ENCODE measurements at regions not wholly inside any gene's neighbourhood (a gene's known extent, or its start where the extent isn't known, plus 50 kb on each side); places are given as distances from the start of the nearest gene placed in this dataset.
"Not testable (repeated sequence)": the region's sequence is repeated elsewhere in the genome, so short reads cannot be mapped to it uniquely, and the experiment has no call there.

DNA sequence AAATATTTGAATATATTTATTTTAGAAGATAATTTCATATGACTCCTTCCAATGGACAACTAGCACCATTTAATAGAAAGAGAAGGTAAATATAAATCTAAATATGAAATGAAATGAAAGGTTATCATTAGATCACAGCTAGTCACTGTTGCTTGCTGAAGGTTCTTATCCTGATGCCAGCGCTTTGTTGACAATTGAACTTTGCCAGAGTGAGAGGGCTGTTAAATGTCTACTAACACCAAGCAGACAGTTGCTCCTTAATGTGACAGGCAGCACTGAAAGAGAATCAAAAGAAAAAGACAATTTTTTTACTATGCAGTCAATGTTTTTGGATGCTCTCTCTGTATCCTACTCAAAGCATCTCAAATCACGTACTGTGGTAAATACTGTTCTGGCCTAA lies 152.6 kb upstream of the SEMA6A start:
- TF ChIP-seq POU2F2 (IDR thresholded peaks at IDR 0.05; ENCODE audit: low read depth, low read length) (no peak), TAF1 (IDR thresholded peaks at IDR 0.05; ENCODE audit: low read depth, low read length) (no peak), PAX5 (IDR thresholded peaks at IDR 0.05; ENCODE audit: insufficient read depth, low read length, severe bottlenecking) (no peak), SPI1 (IDR thresholded peaks at IDR 0.05; ENCODE audit: low read depth, low read length) (no peak), POLR2AphosphoS5 (IDR thresholded peaks at IDR 0.05; ENCODE audit: low read depth, low read length) (no peak), POLR2A (IDR thresholded peaks at IDR 0.05; ENCODE audit: low read depth, low read length) (no peak)
- DNase-seq (ENCODE audit: insufficient read length, low spot score) (no peak), FAIRE-seq (no peak)

GRCh38 chr5:116726180-116726579 lies 151.6 kb upstream of the SEMA6A start:
- DNase-seq (ENCODE audit: insufficient read length, low spot score); FAIRE-seq: not testable (repeated sequence)

DNA sequence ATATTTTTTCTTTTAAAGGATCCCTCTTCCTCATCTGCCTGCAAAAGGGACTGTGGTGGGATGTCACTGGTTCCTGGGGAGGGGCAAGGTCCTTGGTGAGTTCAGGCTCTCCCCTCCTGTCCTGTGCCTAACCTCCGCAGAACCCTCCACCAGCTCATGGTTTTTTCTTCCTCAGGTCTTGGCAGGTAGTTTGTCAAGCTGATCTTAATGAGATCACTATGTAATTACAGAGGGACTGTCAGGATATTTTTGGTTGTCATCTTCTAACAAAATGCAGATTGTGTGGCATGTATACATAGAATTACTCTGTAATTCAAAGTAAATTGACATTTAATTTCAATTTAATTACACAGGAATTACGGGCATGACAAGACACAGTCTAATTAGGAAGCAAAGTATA lies 150.3 kb upstream of the SEMA6A start:
- no peak for FAIRE-seq
- no peak for DNase-seq (ENCODE audit: insufficient read length, low spot score)
- no peak for TF ChIP-seq POU2F2 (IDR thresholded peaks at IDR 0.05; ENCODE audit: low read depth, low read length)

DNA sequence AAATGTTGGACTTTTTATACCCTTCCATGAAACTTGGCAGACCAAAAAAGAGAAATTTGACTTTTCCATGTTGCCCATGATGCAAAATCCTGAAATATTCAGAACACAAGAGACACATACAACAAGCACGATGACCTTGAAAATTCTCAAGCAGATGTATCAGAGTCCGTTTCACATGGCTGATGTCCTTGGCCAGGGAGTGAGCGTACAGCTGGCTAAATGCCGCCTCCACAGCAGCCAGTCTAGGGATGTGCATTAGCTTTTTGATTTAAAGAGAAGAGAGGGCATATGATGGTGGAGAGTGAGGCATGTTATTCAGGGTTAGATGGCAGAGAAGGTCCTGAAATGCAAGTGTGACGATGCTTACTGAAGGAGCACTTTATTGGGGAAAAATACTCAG lies 148.0 kb upstream of the SEMA6A start:
- FAIRE-seq, result no peak
- TF ChIP-seq SPI1 (IDR thresholded peaks at IDR 0.05; ENCODE audit: low read depth, low read length) (no peak), POLR2AphosphoS5 (IDR thresholded peaks at IDR 0.05; ENCODE audit: low read depth, low read length) (no peak), PAX5 (IDR thresholded peaks at IDR 0.05; ENCODE audit: insufficient read depth, low read length, severe bottlenecking) (no peak), TAF1 (IDR thresholded peaks at IDR 0.05; ENCODE audit: low read depth, low read length) (no peak), POLR2A (IDR thresholded peaks at IDR 0.05; ENCODE audit: low read depth, low read length) (no peak), POU2F2 (IDR thresholded peaks at IDR 0.05; ENCODE audit: low read depth, low read length) (no peak)
- no peak for DNase-seq (ENCODE audit: insufficient read length, low spot score)

DNA sequence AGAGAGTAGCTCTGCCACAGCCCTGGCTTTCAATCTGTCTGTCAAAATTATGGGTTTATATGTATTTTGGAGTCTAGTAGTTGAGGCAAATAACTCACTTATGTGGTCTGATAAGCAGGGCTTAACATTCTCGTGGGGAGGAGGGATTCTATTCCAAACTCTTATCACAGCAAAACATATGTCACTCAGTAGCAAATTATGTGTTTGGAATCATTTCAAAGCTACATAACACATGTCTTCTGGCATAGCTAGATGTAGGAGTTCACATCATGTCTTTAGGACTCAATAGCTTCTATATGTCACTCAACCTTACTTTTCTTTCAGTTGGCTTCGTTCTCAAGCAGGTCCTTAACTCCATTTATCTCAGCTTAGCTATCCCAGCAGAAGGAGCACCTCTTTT lies 144.5 kb upstream of the SEMA6A start:
- FAIRE-seq (no peak), DNase-seq (ENCODE audit: insufficient read length, low spot score) (no peak)
- TF ChIP-seq POLR2AphosphoS5 (IDR thresholded peaks at IDR 0.05; ENCODE audit: low read depth, low read length), result no peak
- TF ChIP-seq SPI1 (IDR thresholded peaks at IDR 0.05; ENCODE audit: low read depth, low read length), result no peak
- TF ChIP-seq POLR2A (IDR thresholded peaks at IDR 0.05; ENCODE audit: low read depth, low read length), result no peak
- no peak for TF ChIP-seq PAX5 (IDR thresholded peaks at IDR 0.05; ENCODE audit: insufficient read depth, low read length, severe bottlenecking)
- no peak for TF ChIP-seq POU2F2 (IDR thresholded peaks at IDR 0.05; ENCODE audit: low read depth, low read length)
- TF ChIP-seq TAF1 (IDR thresholded peaks at IDR 0.05; ENCODE audit: low read depth, low read length), result no peak

DNA sequence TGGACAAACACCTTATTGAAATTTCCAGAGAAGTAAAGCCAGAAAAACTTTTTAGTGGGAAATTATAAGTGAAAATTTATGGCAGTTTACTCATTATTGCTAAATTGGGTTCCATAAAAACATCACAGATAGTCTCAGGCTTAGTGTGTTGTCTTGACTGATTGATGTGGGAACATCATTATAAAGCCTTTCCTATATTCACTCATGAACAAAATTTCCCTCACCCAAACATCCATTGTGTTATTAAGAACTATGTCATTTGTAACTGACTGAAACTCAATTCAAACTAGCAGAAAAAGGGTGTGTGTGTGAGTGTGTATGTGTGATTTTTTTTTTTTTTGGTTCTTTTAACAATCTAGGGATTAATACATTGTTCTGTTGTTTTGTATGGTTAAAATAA lies 143.7 kb upstream of the SEMA6A start:
- TF ChIP-seq POLR2A (IDR thresholded peaks at IDR 0.05; ENCODE audit: low read depth, low read length) (no peak), POLR2AphosphoS5 (IDR thresholded peaks at IDR 0.05; ENCODE audit: low read depth, low read length) (no peak), POU2F2 (IDR thresholded peaks at IDR 0.05; ENCODE audit: low read depth, low read length) (no peak), TAF1 (IDR thresholded peaks at IDR 0.05; ENCODE audit: low read depth, low read length) (no peak), SPI1 (IDR thresholded peaks at IDR 0.05; ENCODE audit: low read depth, low read length) (no peak), PAX5 (IDR thresholded peaks at IDR 0.05; ENCODE audit: insufficient read depth, low read length, severe bottlenecking) (no peak)
- FAIRE-seq, result no peak
- DNase-seq (ENCODE audit: insufficient read length, low spot score), result no peak

DNA sequence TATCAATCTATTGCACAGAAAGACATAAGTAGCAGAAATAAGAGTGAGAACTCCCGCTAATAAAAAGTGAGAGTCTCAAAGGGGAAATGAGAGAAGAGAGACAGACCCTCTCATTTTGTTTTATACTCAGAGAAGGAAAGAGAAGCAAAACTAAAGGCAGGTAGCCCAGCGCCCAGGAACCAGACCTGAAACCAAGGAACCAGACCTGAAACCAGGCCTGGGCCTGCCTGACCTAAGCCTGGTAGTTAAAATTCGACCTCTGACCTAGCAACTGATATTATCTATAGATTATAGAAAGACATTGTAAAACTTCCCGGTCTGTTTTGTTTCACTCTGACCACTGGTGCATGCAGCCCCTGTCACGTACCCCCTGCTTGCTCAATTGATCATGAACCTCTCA lies 134.5 kb upstream of the SEMA6A start:
- FAIRE-seq (peak; percentile 41), DNase-seq (ENCODE audit: insufficient read length, low spot score) (no peak)
- TF ChIP-seq POU2F2 (IDR thresholded peaks at IDR 0.05; ENCODE audit: low read depth, low read length) (no peak), POLR2A (IDR thresholded peaks at IDR 0.05; ENCODE audit: low read depth, low read length) (no peak), POLR2AphosphoS5 (IDR thresholded peaks at IDR 0.05; ENCODE audit: low read depth, low read length) (no peak), SPI1 (IDR thresholded peaks at IDR 0.05; ENCODE audit: low read depth, low read length) (peak; percentile 56), PAX5 (IDR thresholded peaks at IDR 0.05; ENCODE audit: insufficient read depth, low read length, severe bottlenecking) (no peak)

DNA sequence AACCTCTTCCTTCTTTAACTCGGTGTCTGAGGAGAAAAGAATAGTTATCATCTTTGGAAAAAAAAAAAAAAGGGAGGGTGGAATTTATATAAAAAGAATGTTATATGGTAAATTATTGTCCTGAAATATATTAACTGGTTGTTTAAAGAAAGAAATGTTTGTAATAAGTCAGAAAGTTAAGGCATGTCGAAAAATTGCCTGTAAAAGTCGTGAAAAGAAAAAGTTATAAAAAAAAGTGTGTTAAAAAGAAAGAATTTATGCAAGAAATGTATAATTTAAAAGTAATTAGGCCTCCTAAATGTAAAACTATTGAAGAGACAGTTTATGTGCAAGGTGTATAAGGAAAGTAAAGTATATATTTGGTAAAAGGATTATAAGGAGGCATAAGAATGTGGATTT lies 130.5 kb upstream of the SEMA6A start:
- not testable (repeated sequence) for DNase-seq (ENCODE audit: insufficient read length, low spot score); FAIRE-seq

DNA sequence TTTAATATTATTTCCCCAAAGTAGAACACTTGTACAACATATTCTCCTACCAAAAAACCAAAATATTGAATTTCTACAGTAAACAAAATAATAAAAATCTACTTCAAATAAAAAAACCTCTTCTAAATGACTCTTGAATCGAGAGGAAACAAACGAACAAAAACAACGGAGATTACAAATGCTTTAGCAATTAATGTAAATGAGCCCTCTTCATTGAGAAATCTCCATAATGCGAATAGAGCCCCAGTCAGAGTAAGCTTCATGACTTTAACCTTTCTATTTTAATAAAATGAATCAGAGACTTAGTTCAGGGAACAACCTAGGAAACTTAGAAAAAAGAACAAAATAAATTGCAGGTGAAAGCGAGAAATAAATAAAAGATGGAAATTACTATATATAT lies 129.3 kb upstream of the SEMA6A start:
- DNase-seq (ENCODE audit: insufficient read length, low spot score) (no peak), FAIRE-seq (no peak)
- no peak for TF ChIP-seq SPI1 (IDR thresholded peaks at IDR 0.05; ENCODE audit: low read depth, low read length)
- TF ChIP-seq TAF1 (IDR thresholded peaks at IDR 0.05; ENCODE audit: low read depth, low read length), result no peak
- TF ChIP-seq POLR2A (IDR thresholded peaks at IDR 0.05; ENCODE audit: low read depth, low read length), result no peak
- TF ChIP-seq POU2F2 (IDR thresholded peaks at IDR 0.05; ENCODE audit: low read depth, low read length), result no peak
- TF ChIP-seq POLR2AphosphoS5 (IDR thresholded peaks at IDR 0.05; ENCODE audit: low read depth, low read length), result no peak
- no peak for TF ChIP-seq PAX5 (IDR thresholded peaks at IDR 0.05; ENCODE audit: insufficient read depth, low read length, severe bottlenecking)

DNA sequence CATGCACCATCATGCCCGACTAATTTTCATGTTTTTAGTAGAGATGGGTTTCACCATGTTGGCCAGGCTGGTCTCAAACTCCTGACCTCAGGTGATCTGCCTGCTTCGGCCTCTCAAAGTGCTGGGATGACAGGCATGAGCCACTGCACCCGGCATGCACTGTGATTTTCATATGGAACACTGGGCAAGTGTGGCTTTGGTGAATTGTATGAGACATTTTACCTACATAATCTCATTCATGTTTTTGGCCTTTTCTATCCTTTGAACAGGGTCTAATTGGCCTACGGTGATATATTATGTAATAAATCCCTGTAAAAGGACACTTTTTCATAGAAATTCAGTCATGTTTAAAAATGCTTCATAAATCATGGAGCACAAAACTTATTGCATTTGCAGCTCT lies 128.7 kb upstream of the SEMA6A start:
- no peak for DNase-seq (ENCODE audit: insufficient read length, low spot score)
- no peak for TF ChIP-seq POU2F2 (IDR thresholded peaks at IDR 0.05; ENCODE audit: low read depth, low read length)
- no peak for TF ChIP-seq PAX5 (IDR thresholded peaks at IDR 0.05; ENCODE audit: insufficient read depth, low read length, severe bottlenecking)
- TF ChIP-seq SPI1 (IDR thresholded peaks at IDR 0.05; ENCODE audit: low read depth, low read length), result no peak
- no peak for FAIRE-seq

DNA sequence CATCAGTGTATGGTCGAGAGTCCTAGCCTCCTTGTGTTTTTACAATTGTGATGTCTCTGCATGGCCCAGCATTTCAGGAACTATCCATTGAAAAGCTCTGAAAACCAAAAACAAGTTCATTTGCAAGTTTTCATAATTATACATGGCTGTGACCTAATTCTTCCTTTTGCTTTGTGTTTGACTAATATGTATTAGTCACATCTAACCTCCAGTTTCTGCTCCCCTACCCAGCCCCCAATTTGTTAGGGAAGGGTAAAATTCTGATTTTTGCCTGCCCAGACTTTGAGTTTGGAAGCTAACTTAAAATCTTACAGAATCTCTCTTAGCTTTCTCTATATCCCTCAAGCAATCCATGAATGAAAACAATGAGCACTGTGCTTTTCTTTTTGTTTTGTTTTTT lies 128.2 kb upstream of the SEMA6A start:
- FAIRE-seq, result no peak
- DNase-seq (ENCODE audit: insufficient read length, low spot score), result no peak

More for the DNA sequence above, 128.2 kb upstream of the SEMA6A start:
- TF ChIP-seq SPI1 (IDR thresholded peaks at IDR 0.05; ENCODE audit: low read depth, low read length), result no peak
- TF ChIP-seq TAF1 (IDR thresholded peaks at IDR 0.05; ENCODE audit: low read depth, low read length), result no peak
- no peak for TF ChIP-seq POLR2AphosphoS5 (IDR thresholded peaks at IDR 0.05; ENCODE audit: low read depth, low read length)
- no peak for TF ChIP-seq POLR2A (IDR thresholded peaks at IDR 0.05; ENCODE audit: low read depth, low read length)
- TF ChIP-seq PAX5 (IDR thresholded peaks at IDR 0.05; ENCODE audit: insufficient read depth, low read length, severe bottlenecking), result no peak
- TF ChIP-seq POU2F2 (IDR thresholded peaks at IDR 0.05; ENCODE audit: low read depth, low read length), result no peak
